Upper lobe of left lung (tissue), 4 donors: ENCODE measurements at regions not wholly inside any gene's neighbourhood (a gene's known extent, or its start where the extent isn't known, plus 50 kb on each side); places are given as distances from the start of the nearest gene placed in this dataset.

Experiments used
- CTCF ChIP-seq, 6 experiments: fragments of 450-650 bp in 4 of 6; fragments of 200-600 bp in 2 of 6; sonication (generic) in 2 of 6; IDR thresholded peaks; one replicate each; pipeline ENCODE4 v1.5.1; 2016 to 2019; ENCODE audit warnings: antibody characterized with exemption in 6 of 6
- POLR2AphosphoS5 ChIP-seq, 2 donors: sonication (generic); formaldehyde crosslinking; IDR thresholded peaks; one replicate each; pipeline ENCODE4 v1.5.1; 2017; ENCODE audit warnings: antibody characterized with exemption in 2 of 2

DNA sequence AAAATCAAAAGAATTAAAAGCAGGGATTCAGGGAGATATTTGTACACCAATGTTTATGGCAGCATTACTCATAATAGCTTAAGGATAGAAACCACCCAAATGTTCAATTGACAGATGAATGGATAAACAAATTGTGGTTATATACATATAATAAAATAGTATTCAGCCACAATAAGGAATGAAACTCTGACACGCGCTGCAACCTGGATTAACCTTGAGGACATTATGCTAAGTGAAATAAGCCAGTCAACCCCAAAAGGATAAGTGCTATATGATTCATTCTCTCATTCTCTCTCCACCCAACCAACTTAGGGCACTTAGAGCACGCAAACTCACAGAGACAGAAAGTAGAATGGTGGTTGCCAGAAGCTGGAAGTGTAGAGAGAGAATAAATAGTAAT is 216.8 kb upstream of the SLC14A2 start:
- TF ChIP-seq CTCF (IDR thresholded peaks at IDR 0.05) (no peak), POLR2AphosphoS5 (IDR thresholded peaks at IDR 0.05) (no peak)
